Vagina (tissue), 2 donors: ENCODE measurements at regions not wholly inside any gene's neighbourhood (a gene's known extent, or its start where the extent isn't known, plus 50 kb on each side); places are given as distances from the start of the nearest gene placed in this dataset.
A peak's percentile ranks its signal among the peaks of the same experiment; 100 is the strongest.

Experiments
- DNase-seq, 2 donors: peaks; one replicate each; pipeline ENCODE4 v3.0.0-alpha.2; 2017; ENCODE audit errors: extremely low spot score in 2 of 2
- H3K27ac ChIP-seq: fragments of 200-600 bp; sonication (generic); one replicate; pipeline ENCODE4 v1.5.1; 2019
- H3K27me3 ChIP-seq: fragments of 200-600 bp; sonication (generic); one replicate; pipeline ENCODE4 v1.5.1; 2019
- H3K36me3 ChIP-seq, 2 donors: fragments of 200-600 bp; sonication (generic); one replicate each; pipeline ENCODE4 v1.5.1; 2017 to 2019
- H3K4me1 ChIP-seq: fragments of 200-600 bp; sonication (generic); one replicate; pipeline ENCODE4 v1.5.1; 2019
- H3K4me3 ChIP-seq, 2 donors: fragments of 200-600 bp; sonication (generic); 1 replicate in 1 of 2; 2 replicates in 1 of 2; pipeline ENCODE4 v1.5.1; 2016 to 2019
- H3K9me3 ChIP-seq: fragments of 200-600 bp; sonication (generic); one replicate; pipeline ENCODE4 v1.5.1; 2019
- CTCF ChIP-seq, 3 experiments: fragments of 450-650 bp in 2 of 3; fragments of 200-600 bp in 1 of 3; sonication (generic) in 1 of 3; IDR thresholded peaks; one replicate each; pipeline ENCODE4 v1.5.1; 2017 to 2019; ENCODE audit warnings: antibody characterized with exemption in 3 of 3, mild to moderate bottlenecking in 2 of 3, moderate library complexity in 2 of 3
- POLR2A ChIP-seq, 2 donors: fragments of 450-650 bp; IDR thresholded peaks; one replicate each; pipeline ENCODE4 v1.6.1; 2017; ENCODE audit warnings: antibody characterized with exemption in 2 of 2, mild to moderate bottlenecking in 2 of 2, moderate library complexity in 2 of 2
- POLR2AphosphoS5 ChIP-seq, 2 donors: sonication (generic); formaldehyde crosslinking; IDR thresholded peaks; one replicate each; pipeline ENCODE4 v1.9.0; 2017; ENCODE audit warnings: antibody characterized with exemption in 2 of 2, mild to moderate bottlenecking in 2 of 2, low read depth in 1 of 2; ENCODE audit not compliant: insufficient read depth in 1 of 2
- intact Hi-C: fragments of 100-400 bp; cut with DNase I; formaldehyde crosslinking; loops from one replicate; pipeline ENCODE4 v1.15.1; 2023

GRCh38 chr1:212217633-212218032, 67.6 kb upstream of the PPP2R5A start:
- no peak for DNase-seq
- H3K4me1 ChIP-seq, result no peaks in the 10 kb centered on the region
- no peak overlapping the region for H3K4me3 ChIP-seq
- no peaks in the 10 kb centered on the region for H3K9me3 ChIP-seq
- no peak overlapping the region for H3K27ac ChIP-seq
- TF ChIP-seq POLR2AphosphoS5 (IDR thresholded peaks at IDR 0.05; ENCODE audit: insufficient read depth in 1 of 2, low read depth in 1 of 2) (no peak), POLR2A (IDR thresholded peaks at IDR 0.05) (no peak), CTCF (IDR thresholded peaks at IDR 0.05) (no peak)
- H3K36me3 ChIP-seq, result no peaks in the 10 kb centered on the region
- H3K27me3 ChIP-seq, result no peaks in the 10 kb centered on the region
- intact Hi-C loops, result no loop called here

GRCh38 chr1:212218065-212218464, 67.1 kb upstream of the PPP2R5A start:
- peak in 1 of 2 donors; percentile 47 for TF ChIP-seq POLR2AphosphoS5 (IDR thresholded peaks at IDR 0.05; ENCODE audit: insufficient read depth in 1 of 2, low read depth in 1 of 2)
- TF ChIP-seq CTCF (IDR thresholded peaks at IDR 0.05), result no peak
- H3K4me3 ChIP-seq, result no peak overlapping the region
- no peaks in the 10 kb centered on the region for H3K4me1 ChIP-seq
- intact Hi-C loops, result no loop called here
- DNase-seq, result no peak
- H3K27ac ChIP-seq, result peak overlapping the region; percentile 10
- no peaks in the 10 kb centered on the region for H3K36me3 ChIP-seq
- no peaks in the 10 kb centered on the region for H3K27me3 ChIP-seq
- H3K9me3 ChIP-seq, result no peaks in the 10 kb centered on the region

- Histone ChIP-seq H3K27ac (peak overlapping the region; percentile 10), H3K27me3 (no peaks in the 10 kb centered on the region), H3K4me1 (no peaks in the 10 kb centered on the region), H3K4me3 (no peak overlapping the region), H3K36me3 (no peaks in the 10 kb centered on the region), H3K9me3 (no peaks in the 10 kb centered on the region)
- intact Hi-C loops, result no loop called here
- TF ChIP-seq CTCF (IDR thresholded peaks at IDR 0.05) (no peak), POLR2AphosphoS5 (IDR thresholded peaks at IDR 0.05; ENCODE audit: insufficient read depth in 1 of 2, low read depth in 1 of 2) (no peak), POLR2A (IDR thresholded peaks at IDR 0.05) (no peak)
- DNase-seq, result no peak
Observed at GRCh38 chr1:212218911-212219310, 66.3 kb upstream of the PPP2R5A start.

- Histone ChIP-seq H3K4me3 (no peak overlapping the region), H3K4me1 (no peaks in the 10 kb centered on the region), H3K9me3 (no peaks in the 10 kb centered on the region), H3K27ac (no peak overlapping the region), H3K27me3 (no peaks in the 10 kb centered on the region), H3K36me3 (no peaks in the 10 kb centered on the region)
- intact Hi-C loops, result no loop called here
- DNase-seq, result no peak
- TF ChIP-seq CTCF (IDR thresholded peaks at IDR 0.05) (no peak), POLR2A (IDR thresholded peaks at IDR 0.05) (no peak)
Observed at GRCh38 chr1:212219679-212220463, 65.3 kb upstream of the PPP2R5A start.

- H3K9me3 ChIP-seq, result no peaks in the 10 kb centered on the region
- intact Hi-C loops, result no loop called here
- H3K27ac ChIP-seq, result no peak overlapping the region
- H3K4me3 ChIP-seq, result no peak overlapping the region
- H3K27me3 ChIP-seq, result no peaks in the 10 kb centered on the region
- H3K4me1 ChIP-seq, result no peaks in the 10 kb centered on the region
- DNase-seq, result no peak
- TF ChIP-seq CTCF (IDR thresholded peaks at IDR 0.05) (no peak), POLR2AphosphoS5 (IDR thresholded peaks at IDR 0.05; ENCODE audit: insufficient read depth in 1 of 2, low read depth in 1 of 2) (no peak), POLR2A (IDR thresholded peaks at IDR 0.05) (no peak)
- no peaks in the 10 kb centered on the region for H3K36me3 ChIP-seq
Observed at GRCh38 chr1:212221801-212222200, 63.4 kb upstream of the PPP2R5A start.
